Aorta (tissue), 5 donors: ENCODE measurements at regions not wholly inside any gene's neighbourhood (a gene's known extent, or its start where the extent isn't known, plus 50 kb on each side); places are given as distances from the start of the nearest gene placed in this dataset.

Experiments used
- ATAC-seq: fragments of 200-7000 bp; cut with Tn5 transposase; one replicate; pipeline ENCODE4 v1.9.1; 2022; ENCODE audit warnings: moderate library complexity; ENCODE audit not compliant: low FRiP score
- DNase-seq, 2 donors: peaks; one replicate each; pipeline ENCODE4 v3.0.0-alpha.2; 2020
- H3K27ac ChIP-seq, 2 donors: one replicate each; pipeline ENCODE4 v1.5.1; 2013; ENCODE audit warnings: low read length in 2 of 2, mild to moderate bottlenecking in 2 of 2, moderate library complexity in 2 of 2, control low read depth in 1 of 2, inconsistent platforms in 1 of 2, low read depth in 1 of 2
- H3K27me3 ChIP-seq, 2 donors: one replicate each; pipeline ENCODE4 v1.6.1; 2013; ENCODE audit warnings: control low read depth in 1 of 2, low read length in 1 of 2, mild to moderate bottlenecking in 1 of 2, moderate library complexity in 1 of 2; ENCODE audit not compliant: insufficient read depth in 2 of 2, control insufficient read depth in 1 of 2
- H3K36me3 ChIP-seq, 2 donors: one replicate each; pipeline ENCODE4 v1.6.1; 2013; ENCODE audit warnings: control low read depth in 1 of 2, low read length in 1 of 2, mild to moderate bottlenecking in 1 of 2; ENCODE audit not compliant: insufficient read depth in 2 of 2, control insufficient read depth in 1 of 2
- H3K4me1 ChIP-seq, 2 donors: one replicate each; pipeline ENCODE4 v1.6.1; 2013; ENCODE audit warnings: low read length in 2 of 2, control low read depth in 1 of 2, mild to moderate bottlenecking in 1 of 2, moderate library complexity in 1 of 2; ENCODE audit not compliant: insufficient read depth in 2 of 2, control insufficient read depth in 1 of 2
- H3K4me3 ChIP-seq, 2 donors: one replicate each; pipeline ENCODE4 v1.5.1; 2013; ENCODE audit warnings: low read length in 2 of 2, control low read depth in 1 of 2, mild to moderate bottlenecking in 1 of 2
- H3K9me3 ChIP-seq: one replicate; pipeline ENCODE4 v1.6.1; 2013; ENCODE audit warnings: mild to moderate bottlenecking, low read length; ENCODE audit not compliant: control insufficient read depth
- WGBS, 2 donors: extraction: QIAGEN DNeasy Blood & Tissue Kit; methylation state at CpG; one replicate each; pipeline ENCODE4 v1.1.7; 2013; 5-methylcytosine and 5-hydroxymethylcytosine counted together
- intact Hi-C, 2 donors: fragments of 100-400 bp; cut with DNase I; formaldehyde crosslinking; loops; one replicate each; pipeline versions ENCODE4 v1.14.2 to v1.15.0; 2022
- donor health status: healthy with polysubstance abuse.
- donor health status: Bipolar disorder and iron deficiency.
- donor health status: DM: no; HTN: no; CAD: no.
- donor health status: DM: no; HTN: no; CAD: no.
- donor health status: DM: yes; HTN: yes; CAD: no.

DNA sequence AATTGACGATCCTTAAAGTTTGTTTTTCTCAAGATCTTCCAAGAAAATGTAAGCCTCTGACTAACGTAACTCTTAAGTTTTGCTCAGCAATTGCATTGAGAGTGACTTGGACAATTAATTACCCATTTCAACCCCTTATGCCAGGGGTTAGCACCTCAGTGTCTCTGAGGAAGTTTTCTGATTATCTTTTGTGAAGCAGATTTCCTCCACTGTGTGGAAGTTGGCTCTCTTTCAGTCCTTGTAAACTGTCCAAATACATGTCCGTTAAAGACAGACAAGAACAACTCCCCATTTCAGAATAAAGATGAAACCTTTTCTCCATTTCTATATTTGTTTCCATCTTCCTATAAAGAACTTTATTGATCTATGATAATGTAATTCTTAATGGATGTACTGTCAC, 296.4 kb upstream of the FMN2 start:
- Histone ChIP-seq H3K36me3 (no peaks in the 10 kb centered on the region), H3K9me3 (no peaks in the 10 kb centered on the region), H3K27me3 (peaks cover 0 to 2% of the 10 kb centered on the region in 2 donors), H3K4me1 (no peaks in the 10 kb centered on the region), H3K27ac (no peak overlapping the region), H3K4me3 (no peak overlapping the region)
- intact Hi-C loops = no loop called here
- no peak for DNase-seq
- 66 to 67% methylated on average over 3 of the region's 3 CpGs for WGBS, 2 donors
- no peak for ATAC-seq

DNA sequence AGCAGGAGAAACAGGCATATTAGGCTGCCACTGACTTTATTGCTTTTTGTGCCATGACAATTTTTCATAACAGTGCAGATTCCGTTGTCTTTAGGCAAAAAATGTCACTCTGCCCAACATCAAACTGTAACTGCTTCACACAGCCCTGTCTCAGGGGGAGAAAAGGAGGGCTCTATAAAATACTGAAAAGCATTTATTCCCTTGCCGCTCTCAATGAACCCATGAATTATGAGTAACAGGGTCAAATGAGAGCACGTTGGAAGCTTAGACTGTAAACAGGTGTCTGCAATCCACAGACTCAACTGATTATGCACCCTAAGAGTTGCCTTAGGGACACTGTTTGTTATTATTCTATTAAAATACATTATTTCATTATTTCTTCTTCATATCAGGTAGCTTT, 292.1 kb upstream of the FMN2 start:
- H3K9me3 ChIP-seq = no peaks in the 10 kb centered on the region
- no peaks in the 10 kb centered on the region for H3K4me1 ChIP-seq
- 89 to 90% methylated on average over 3 of the region's 3 CpGs for WGBS, 2 donors
- H3K4me3 ChIP-seq = no peak overlapping the region
- H3K27me3 ChIP-seq = peaks cover 0 to 4% of the 10 kb centered on the region in 2 donors
- ATAC-seq = no peak
- H3K36me3 ChIP-seq = no peaks in the 10 kb centered on the region
- no peak for DNase-seq
- no peak overlapping the region for H3K27ac ChIP-seq
- intact Hi-C loops = no loop called here

DNA sequence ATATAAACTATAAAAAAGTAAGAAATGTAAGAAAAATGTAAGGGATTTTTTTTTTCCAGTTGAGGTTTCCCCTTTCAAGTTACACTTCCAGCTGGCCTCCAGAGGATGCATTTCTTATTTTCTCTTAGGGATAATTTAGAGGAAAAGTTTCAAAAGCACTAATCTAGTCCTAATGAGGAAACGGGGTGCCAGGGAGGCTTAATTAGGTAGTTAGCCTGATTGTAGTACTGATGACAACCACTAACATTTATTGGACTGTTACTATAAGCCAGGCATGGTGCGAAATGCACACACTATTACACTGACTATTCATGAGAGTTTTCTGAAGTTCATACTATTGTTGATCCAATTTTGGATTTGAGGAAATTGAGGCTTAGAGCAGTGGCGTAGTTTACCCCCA, 290.8 kb upstream of the FMN2 start:
- Histone ChIP-seq H3K4me1 (no peaks in the 10 kb centered on the region), H3K4me3 (no peak overlapping the region), H3K27ac (no peak overlapping the region), H3K36me3 (no peaks in the 10 kb centered on the region), H3K9me3 (no peaks in the 10 kb centered on the region), H3K27me3 (peaks cover 0 to 4% of the 10 kb centered on the region in 2 donors)
- intact Hi-C loops = no loop called here
- ATAC-seq (no peak), DNase-seq (no peak)
- WGBS, 2 donors = 91 to 92% methylated on average over 3 of the region's 3 CpGs

DNA sequence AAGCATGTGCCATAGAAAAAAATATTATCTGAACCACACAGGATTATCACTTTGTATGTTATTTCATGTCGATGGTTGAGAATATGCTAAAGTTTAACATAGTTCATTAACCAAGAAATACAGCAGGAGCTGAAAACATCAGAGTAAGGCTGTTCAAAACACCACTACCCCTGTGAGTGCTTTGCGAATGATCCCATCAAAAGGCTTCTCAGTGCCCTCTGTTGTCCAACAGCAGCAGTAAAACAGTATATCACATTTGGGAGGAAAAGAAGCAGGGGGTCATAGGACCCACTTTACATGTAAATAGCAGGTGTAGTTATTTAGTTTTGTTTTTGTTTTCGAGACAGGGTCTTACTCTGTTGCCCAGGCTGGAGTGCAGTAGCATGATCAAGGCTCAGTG, 289.4 kb upstream of the FMN2 start:
- Histone ChIP-seq H3K27ac (no peak overlapping the region), H3K4me3 (no peak overlapping the region), H3K27me3 (peaks cover 0 to 4% of the 10 kb centered on the region in 2 donors), H3K9me3 (no peaks in the 10 kb centered on the region), H3K36me3 (no peaks in the 10 kb centered on the region), H3K4me1 (peaks cover 0 to 3% of the 10 kb centered on the region in 2 donors)
- WGBS, 2 donors = 78 to 82% methylated on average over 3 of the region's 3 CpGs
- DNase-seq (no peak), ATAC-seq (no peak)
- intact Hi-C loops = no loop called here

DNA sequence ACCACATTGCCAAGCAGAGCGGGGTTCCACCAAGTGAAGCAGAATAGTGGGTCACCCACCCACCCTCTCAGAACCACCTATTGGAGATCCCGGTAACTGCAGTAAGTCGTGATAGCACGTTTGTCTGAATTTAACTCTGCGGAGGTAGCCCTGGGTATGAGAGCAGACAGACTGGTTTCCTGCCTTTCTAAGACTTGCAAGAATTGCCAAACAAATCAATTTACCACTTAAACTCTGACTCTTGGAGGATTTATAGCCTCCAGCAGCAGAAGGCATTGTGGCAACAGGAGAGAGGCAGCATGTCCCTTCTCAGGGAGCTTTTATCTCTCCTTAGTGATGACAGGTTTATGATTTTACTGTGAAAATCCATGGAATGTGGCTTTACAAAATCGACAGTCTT, 287.9 kb upstream of the FMN2 start:
- Histone ChIP-seq H3K27ac (no peak overlapping the region), H3K4me3 (no peak overlapping the region), H3K27me3 (peaks cover 0 to 2% of the 10 kb centered on the region in 2 donors), H3K36me3 (no peaks in the 10 kb centered on the region), H3K9me3 (no peaks in the 10 kb centered on the region), H3K4me1 (peaks cover 0 to 3% of the 10 kb centered on the region in 2 donors)
- ATAC-seq (no peak), DNase-seq (no peak)
- 57 to 70% methylated on average over 6 of the region's 6 CpGs for WGBS, 2 donors
- intact Hi-C loops = no loop called here

DNA sequence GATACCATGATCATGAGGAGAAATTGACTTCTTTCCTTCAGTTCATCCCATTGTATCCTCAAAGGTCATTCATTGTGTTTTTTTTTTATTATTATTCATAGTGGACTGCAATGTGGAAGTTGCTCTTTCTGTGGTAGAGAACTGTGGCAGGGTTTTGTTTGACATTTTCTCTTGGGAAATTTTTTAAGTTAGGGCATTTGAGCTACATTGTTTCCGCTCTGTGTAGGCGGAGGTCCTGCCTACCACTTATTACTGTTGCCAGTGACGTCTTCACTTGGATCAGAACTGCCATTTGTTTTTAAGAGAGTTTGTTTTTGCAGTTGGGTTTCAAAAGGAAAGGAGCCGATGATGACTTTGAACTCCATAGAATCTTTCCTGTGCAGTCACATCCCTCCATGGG, 287.4 kb upstream of the FMN2 start:
- ATAC-seq (no peak), DNase-seq (no peak)
- WGBS, 2 donors = 93 to 94% methylated on average over 4 of the region's 4 CpGs
- Histone ChIP-seq H3K4me1 (peaks cover 0 to 3% of the 10 kb centered on the region in 2 donors), H3K4me3 (no peak overlapping the region), H3K27ac (no peak overlapping the region), H3K9me3 (no peaks in the 10 kb centered on the region), H3K36me3 (no peaks in the 10 kb centered on the region), H3K27me3 (peaks cover 0 to 2% of the 10 kb centered on the region in 2 donors)
- intact Hi-C loops = no loop called here

DNA sequence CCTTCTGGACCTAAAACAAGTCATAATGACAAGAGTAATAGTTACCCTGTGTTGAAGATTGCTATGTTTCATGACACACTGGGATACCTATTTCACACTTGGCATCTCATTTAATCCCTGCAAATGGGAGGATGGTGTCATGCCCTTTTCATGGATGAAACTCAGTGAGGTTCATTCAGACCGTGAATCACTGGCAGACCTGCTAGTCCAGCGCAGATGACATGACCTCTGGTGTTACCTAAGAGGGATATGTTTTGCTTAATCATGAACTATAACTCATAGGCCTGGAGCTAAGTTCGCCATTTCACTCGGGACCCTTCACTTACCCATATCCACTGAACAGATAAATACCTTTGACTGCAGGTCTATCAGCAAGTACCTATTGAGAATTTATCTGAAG, 286.6 kb upstream of the FMN2 start:
- Histone ChIP-seq H3K36me3 (no peaks in the 10 kb centered on the region), H3K27ac (no peak overlapping the region), H3K9me3 (no peaks in the 10 kb centered on the region), H3K4me1 (peaks cover 0 to 3% of the 10 kb centered on the region in 2 donors), H3K4me3 (no peak overlapping the region), H3K27me3 (peaks cover 0 to 2% of the 10 kb centered on the region in 2 donors)
- 95 to 96% methylated on average over 4 of the region's 4 CpGs for WGBS, 2 donors
- no peak for ATAC-seq
- DNase-seq = no peak
- intact Hi-C loops = no loop called here

DNA sequence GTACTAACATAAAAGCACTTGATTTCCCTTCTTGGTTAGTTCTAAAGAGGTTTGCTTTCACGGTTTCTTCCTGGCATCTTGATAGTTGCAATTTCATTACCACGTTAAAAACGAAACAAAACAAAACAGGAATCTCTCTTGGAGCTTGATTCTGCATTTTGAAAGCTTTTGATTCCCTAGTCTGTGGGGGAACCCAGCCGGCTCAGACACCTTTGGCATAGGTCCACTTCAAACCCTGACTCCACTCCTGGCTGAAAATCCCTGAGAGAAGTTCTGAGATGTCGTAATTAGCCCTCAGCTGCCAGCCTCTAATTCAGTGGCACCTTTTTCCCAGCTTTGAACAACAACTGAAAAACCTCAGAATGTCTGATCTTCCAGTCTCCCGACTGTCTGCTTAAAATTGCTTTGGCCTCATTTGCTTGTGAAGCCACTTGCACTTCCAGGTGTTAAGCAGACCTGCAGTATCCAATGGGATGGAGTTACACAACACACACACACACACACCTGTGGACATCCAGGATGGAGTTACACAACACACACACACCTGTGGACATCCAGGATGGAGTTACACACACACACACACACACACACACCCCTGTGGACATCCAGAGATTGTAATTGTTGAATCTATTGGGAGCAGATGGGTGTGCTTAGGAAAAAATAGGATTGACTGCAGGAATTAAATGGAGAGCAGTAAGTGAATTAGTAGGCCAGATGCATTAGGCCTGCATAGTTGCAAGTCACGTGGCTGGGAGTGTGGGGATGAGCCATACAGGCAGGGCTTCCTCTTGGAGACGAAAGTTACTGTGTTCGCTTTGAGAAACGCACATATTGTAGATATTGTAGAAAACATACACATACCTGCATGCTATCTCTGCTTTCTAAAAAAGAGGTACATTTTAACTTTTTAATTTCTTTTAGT, 285.6 kb upstream of the FMN2 start:
- Histone ChIP-seq H3K36me3 (no peaks in the 10 kb centered on the region), H3K4me1 (peaks cover 0 to 3% of the 10 kb centered on the region in 2 donors), H3K9me3 (no peaks in the 10 kb centered on the region), H3K4me3 (no peak overlapping the region), H3K27ac (peak overlapping the region in 1 of 2 donors; percentile 52), H3K27me3 (peaks cover 0 to 1% of the 10 kb centered on the region in 2 donors)
- WGBS, 2 donors = 33 to 34% methylated on average over 10 of the region's 10 CpGs
- intact Hi-C loops = no loop called here
- DNase-seq (no peak), ATAC-seq (no peak)

DNA sequence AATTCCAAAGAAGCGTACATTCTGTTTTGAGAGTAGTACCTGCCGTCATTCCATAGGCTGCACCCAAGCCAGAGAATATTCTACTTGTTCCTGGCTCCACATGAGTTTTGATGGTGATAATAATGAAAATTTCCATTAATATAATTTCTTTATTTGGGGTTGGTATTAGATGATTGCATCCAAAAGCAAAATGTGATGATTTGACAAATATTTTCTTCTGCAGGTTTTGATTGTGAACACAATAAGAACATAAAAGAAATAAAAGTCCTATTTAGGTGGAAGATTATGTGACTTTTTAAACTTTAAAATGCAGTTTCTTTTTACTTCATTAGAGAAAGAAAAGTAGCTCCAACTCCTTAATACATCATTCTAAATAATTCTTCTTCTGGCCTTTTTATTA, 284.8 kb upstream of the FMN2 start:
- no peaks in the 10 kb centered on the region for H3K27me3 ChIP-seq
- intact Hi-C loops = no loop called here
- no peak for DNase-seq
- no peaks in the 10 kb centered on the region for H3K36me3 ChIP-seq
- no peak overlapping the region for H3K4me3 ChIP-seq
- no peaks in the 10 kb centered on the region for H3K9me3 ChIP-seq
- peaks cover 0 to 3% of the 10 kb centered on the region in 2 donors for H3K4me1 ChIP-seq
- 87 to 95% methylated on average over 2 of the region's 2 CpGs for WGBS, 2 donors
- H3K27ac ChIP-seq = no peak overlapping the region
- ATAC-seq = no peak
